Calu3 (cell line): ENCODE measurements at regions not wholly inside any gene's neighbourhood (a gene's known extent, or its start where the extent isn't known, plus 50 kb on each side); places are given as distances from the start of the nearest gene placed in this dataset.
"Not testable (repeated sequence)": the region's sequence is repeated elsewhere in the genome, so short reads cannot be mapped to it uniquely, and the experiment has no call there.

Source experiments
- BruUV-seq: library from RNA; stranded (reverse); fragments of 400-500 nt; replicated peaks from 2 replicates; lab custom pipeline; 2021; lab: Mats Ljungman, UMichigan
- CTCF ChIA-PET: fragments of 300-600 bp; sonication (Branson Sonifier 250); formaldehyde crosslinking; loops from one replicate; lab custom pipeline; 2022; ENCODE audit warnings: antibody characterized with exemption; lab: Charles Lee
- DNase-seq: peaks from one replicate; pipeline ENCODE4 v3.0.0; 2022
- H3K27ac Mint-ChIP-seq: one replicate; pipeline ENCODE4 v1.8.0; 2022; ENCODE audit warnings: mixed read lengths; ENCODE audit not compliant: unreplicated experiment
- H3K27me3 Mint-ChIP-seq: one replicate; pipeline ENCODE4 v1.8.0; 2022; ENCODE audit warnings: mixed read lengths; ENCODE audit not compliant: unreplicated experiment
- H3K36me3 Mint-ChIP-seq: one replicate; pipeline ENCODE4 v1.8.0; 2022; ENCODE audit warnings: mild to moderate bottlenecking, moderate library complexity, mixed read lengths; ENCODE audit not compliant: insufficient read depth, unreplicated experiment
- H3K4me1 Mint-ChIP-seq: one replicate; pipeline ENCODE4 v1.8.0; 2022; ENCODE audit warnings: mild to moderate bottlenecking, low read depth, mixed read lengths; ENCODE audit not compliant: unreplicated experiment
- H3K4me3 Mint-ChIP-seq: one replicate; pipeline ENCODE4 v1.8.0; 2022; ENCODE audit warnings: mild to moderate bottlenecking, low read depth, moderate library complexity, mixed read lengths; ENCODE audit not compliant: unreplicated experiment
- H3K9me3 Mint-ChIP-seq: one replicate; pipeline ENCODE4 v1.8.0; 2022; ENCODE audit warnings: low read depth, mixed read lengths; ENCODE audit not compliant: unreplicated experiment
- intact Hi-C: fragments of 100-400 bp; cut with micrococcal nuclease; formaldehyde crosslinking; loops from one replicate; pipeline ENCODE4 v1.10.0; 2022; ENCODE audit not compliant: unreplicated experiment
- TF ChIP-seq, protein P1 (sequence below): fragments of 200-600 bp; IDR thresholded peaks from one replicate; pipeline ENCODE4 v1.8.0; 2022; ENCODE audit warnings: antibody characterized with exemption; ENCODE audit not compliant: unreplicated experiment

DNA sequence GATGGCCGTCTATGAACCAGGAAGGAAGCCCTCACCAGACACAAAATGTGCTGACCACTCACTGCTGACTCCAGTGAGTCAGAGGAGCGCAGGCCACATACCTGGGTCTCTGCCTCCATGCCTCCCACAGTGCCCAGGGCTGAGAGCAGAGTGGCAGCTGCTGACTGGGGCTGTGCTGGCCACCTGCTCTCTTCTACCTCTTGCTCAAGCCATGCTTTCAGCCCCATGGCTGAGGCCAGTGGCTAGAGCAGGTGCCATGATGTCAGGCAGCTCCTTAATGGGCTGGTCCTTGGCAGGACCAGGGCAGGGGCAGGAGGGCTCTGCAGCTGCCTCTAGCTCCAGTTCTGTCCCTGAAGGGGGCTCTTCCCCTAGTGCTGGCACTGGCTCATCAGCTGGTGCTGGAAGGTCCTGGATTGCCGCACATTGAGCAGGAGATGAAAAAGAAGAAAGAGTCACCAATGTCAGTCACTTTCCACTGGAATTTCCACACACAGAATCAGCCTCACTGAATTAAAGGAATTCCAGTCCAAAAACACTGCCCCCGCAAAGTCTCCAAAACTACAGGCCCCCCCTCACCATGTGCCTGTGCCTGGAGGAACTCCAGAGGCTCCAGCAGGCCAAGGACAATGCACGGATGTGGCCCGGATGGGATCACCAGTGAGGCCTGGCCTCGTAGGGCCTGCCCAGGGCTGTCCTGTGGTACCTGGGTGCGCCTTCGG lies 86.4 kb downstream of the GGTLC2 start:
- DNase-seq: no peak
- Mint-ChIP-seq H3K36me3 (no peaks in the 10 kb centered on the region), H3K9me3 (no peaks in the 10 kb centered on the region), H3K27ac (no peak overlapping the region), H3K4me1 (peaks cover 26% of the 10 kb centered on the region), H3K27me3 (peaks cover 2% of the 10 kb centered on the region), H3K4me3 (no peak overlapping the region)
- intact Hi-C loops: no loop called here
- CTCF ChIA-PET: no interaction called here
- no TSS peak for BruUV-seq
- TF ChIP-seq, protein P1, sequence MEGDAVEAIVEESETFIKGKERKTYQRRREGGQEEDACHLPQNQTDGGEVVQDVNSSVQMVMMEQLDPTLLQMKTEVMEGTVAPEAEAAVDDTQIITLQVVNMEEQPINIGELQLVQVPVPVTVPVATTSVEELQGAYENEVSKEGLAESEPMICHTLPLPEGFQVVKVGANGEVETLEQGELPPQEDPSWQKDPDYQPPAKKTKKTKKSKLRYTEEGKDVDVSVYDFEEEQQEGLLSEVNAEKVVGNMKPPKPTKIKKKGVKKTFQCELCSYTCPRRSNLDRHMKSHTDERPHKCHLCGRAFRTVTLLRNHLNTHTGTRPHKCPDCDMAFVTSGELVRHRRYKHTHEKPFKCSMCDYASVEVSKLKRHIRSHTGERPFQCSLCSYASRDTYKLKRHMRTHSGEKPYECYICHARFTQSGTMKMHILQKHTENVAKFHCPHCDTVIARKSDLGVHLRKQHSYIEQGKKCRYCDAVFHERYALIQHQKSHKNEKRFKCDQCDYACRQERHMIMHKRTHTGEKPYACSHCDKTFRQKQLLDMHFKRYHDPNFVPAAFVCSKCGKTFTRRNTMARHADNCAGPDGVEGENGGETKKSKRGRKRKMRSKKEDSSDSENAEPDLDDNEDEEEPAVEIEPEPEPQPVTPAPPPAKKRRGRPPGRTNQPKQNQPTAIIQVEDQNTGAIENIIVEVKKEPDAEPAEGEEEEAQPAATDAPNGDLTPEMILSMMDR: no peak

- no peaks in the 10 kb centered on the region for H3K9me3 Mint-ChIP-seq
- peaks cover 7% of the 10 kb centered on the region for H3K27me3 Mint-ChIP-seq
- H3K36me3 Mint-ChIP-seq: no peaks in the 10 kb centered on the region
- no peak overlapping the region for H3K4me3 Mint-ChIP-seq
- intact Hi-C loops: no loop called here
- H3K27ac Mint-ChIP-seq: no peak overlapping the region
- BruUV-seq: no TSS peak
- CTCF ChIA-PET: no interaction called here
- TF ChIP-seq, protein P1: no peak
- DNase-seq: no peak
- peaks cover 26% of the 10 kb centered on the region for H3K4me1 Mint-ChIP-seq
These were observed 86.9 kb downstream of the GGTLC2 start for GRCh38 chr22:22731374-22731676.

- intact Hi-C loops, BruUV-seq, DNase-seq, H3K27ac Mint-ChIP-seq, H3K9me3 Mint-ChIP-seq, CTCF ChIA-PET, H3K4me3 Mint-ChIP-seq, H3K36me3 Mint-ChIP-seq: not testable (repeated sequence)
- Mint-ChIP-seq H3K4me1 (peaks cover 12% of the 10 kb centered on the region), H3K27me3 (peaks cover 24% of the 10 kb centered on the region)
These were observed 88.6 kb downstream of the GGTLC2 start for GRCh38 chr22:22733006-22733405.

- BruUV-seq: no TSS peak
These were observed 89.5 kb downstream of the GGTLC2 start for GRCh38 chr22:22733881-22734373.

DNA sequence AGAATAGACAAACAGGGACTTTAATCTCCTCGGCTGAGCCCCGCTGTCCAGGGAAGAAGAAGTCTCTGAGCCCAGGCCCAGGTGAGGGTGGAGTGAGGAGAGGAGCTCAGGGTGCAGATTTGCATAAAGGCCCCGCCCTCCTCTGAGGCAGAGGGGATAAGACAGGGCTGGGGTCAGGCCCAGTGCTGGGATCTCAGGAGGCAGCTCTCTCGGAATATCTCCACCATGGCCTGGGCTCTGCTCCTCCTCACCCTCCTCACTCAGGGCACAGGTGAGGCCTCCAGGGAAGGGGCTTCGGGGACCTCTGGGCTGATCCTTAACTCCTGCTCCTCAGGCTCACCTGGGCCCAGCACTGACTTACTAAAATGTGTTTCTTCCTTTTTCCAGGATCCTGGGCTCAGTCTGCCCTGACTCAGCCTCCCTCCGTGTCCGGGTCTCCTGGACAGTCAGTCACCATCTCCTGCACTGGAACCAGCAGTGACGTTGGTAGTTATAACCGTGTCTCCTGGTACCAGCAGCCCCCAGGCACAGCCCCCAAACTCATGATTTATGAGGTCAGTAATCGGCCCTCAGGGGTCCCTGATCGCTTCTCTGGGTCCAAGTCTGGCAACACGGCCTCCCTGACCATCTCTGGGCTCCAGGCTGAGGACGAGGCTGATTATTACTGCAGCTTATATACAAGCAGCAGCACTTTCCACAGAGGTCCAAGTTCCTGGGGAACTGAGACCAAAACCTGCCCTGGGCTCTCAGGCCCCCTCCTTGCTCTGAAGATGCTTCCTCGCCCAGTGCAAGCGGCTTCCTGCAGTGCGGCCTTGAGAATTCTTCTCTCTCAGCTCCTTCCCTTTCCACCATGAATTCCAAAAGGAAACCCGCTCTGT lies 90.2 kb downstream of the GGTLC2 start:
- H3K4me3 Mint-ChIP-seq, H3K27ac Mint-ChIP-seq, intact Hi-C loops, BruUV-seq, H3K9me3 Mint-ChIP-seq, DNase-seq, H3K4me1 Mint-ChIP-seq, H3K36me3 Mint-ChIP-seq: not testable (repeated sequence)
- peaks cover 40% of the 10 kb centered on the region for H3K27me3 Mint-ChIP-seq
- CTCF ChIA-PET: interaction anchor here (1.0 to 1.1 kb wide), 3 partner anchors 11 to 22 kb away, joined by 3 to 5 read pairs (median 4); no protein-coding TSS in a partner anchor

More at GRCh38 chr22:22733881-22734373, 89.5 kb downstream of the GGTLC2 start:
- Mint-ChIP-seq H3K4me3 (no peak overlapping the region), H3K9me3 (no peaks in the 10 kb centered on the region), H3K36me3 (no peaks in the 10 kb centered on the region), H3K27ac (no peak overlapping the region), H3K27me3 (peaks cover 33% of the 10 kb centered on the region), H3K4me1 (peaks cover 8% of the 10 kb centered on the region)
- TF ChIP-seq, protein P1: no peak
- CTCF ChIA-PET: interaction anchor here (1.0 to 1.1 kb wide), 2 partner anchors 11 to 19 kb away, joined by 3 to 4 read pairs; no protein-coding TSS in a partner anchor
- no peak for DNase-seq
- intact Hi-C loops: no loop called here

- DNase-seq, H3K9me3 Mint-ChIP-seq, BruUV-seq, H3K4me3 Mint-ChIP-seq, H3K27ac Mint-ChIP-seq, intact Hi-C loops, H3K36me3 Mint-ChIP-seq, H3K4me1 Mint-ChIP-seq: not testable (repeated sequence)
- CTCF ChIA-PET: interaction anchor here (1.1 kb wide), 1 partner anchor 21 kb away, joined by 5 read pairs; no protein-coding TSS in a partner anchor
- peaks cover 47% of the 10 kb centered on the region for H3K27me3 Mint-ChIP-seq
These were observed 90.9 kb downstream of the GGTLC2 start for GRCh38 chr22:22735276-22735675.
